ENCODE measurements at regions not wholly inside any gene's neighbourhood (a gene's known extent, or its start where the extent isn't known, plus 50 kb on each side); places are given as distances from the start of the nearest gene placed in this dataset.
"Not testable (repeated sequence)": the region's sequence is repeated elsewhere in the genome, so short reads cannot be mapped to it uniquely, and the experiment has no call there.

DNA sequence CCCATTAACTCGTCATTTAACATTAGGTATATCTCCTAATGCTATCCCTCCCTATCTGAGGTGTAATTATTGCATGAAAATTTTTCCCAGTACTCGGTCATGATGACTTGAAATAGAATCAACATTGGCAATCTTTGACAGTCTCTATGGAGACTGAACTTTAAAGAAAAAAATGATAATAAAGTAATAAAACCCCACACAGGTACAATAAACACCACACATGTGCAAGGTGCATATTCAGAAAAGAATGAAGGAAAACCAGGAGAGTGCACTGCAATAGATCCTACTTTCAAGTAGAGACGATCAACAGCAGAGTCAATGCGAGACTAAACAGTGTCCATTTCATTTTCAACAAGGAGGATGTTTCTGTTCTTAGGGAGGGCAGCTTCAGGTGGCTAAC, 1253.8 kb upstream of the TMEM132C start:
- H3K36me3 Mint-ChIP-seq (ENCODE audit: low read depth), result no peaks in the 10 kb centered on the region
- intact Hi-C loops (cut with micrococcal nuclease), result no loop called here
- no peak for DNase-seq (ENCODE audit: low spot score)
- H3K4me3 Mint-ChIP-seq, result no peak overlapping the region
- H3K4me1 Mint-ChIP-seq (ENCODE audit: low read depth), result no peaks in the 10 kb centered on the region
- no peak overlapping the region for H3K27ac Mint-ChIP-seq
- no peaks in the 10 kb centered on the region for H3K27me3 Mint-ChIP-seq (ENCODE audit: insufficient read depth)
- H3K9me3 Mint-ChIP-seq, result no peaks in the 10 kb centered on the region

GRCh38 chr12:127014079-127014478, 1252.9 kb upstream of the TMEM132C start:
- intact Hi-C loops (cut with micrococcal nuclease), result no loop called here
- DNase-seq (ENCODE audit: low spot score), result no peak
- Mint-ChIP-seq H3K4me1 (ENCODE audit: low read depth) (no peaks in the 10 kb centered on the region), H3K27ac (no peak overlapping the region), H3K4me3 (no peak overlapping the region), H3K36me3 (ENCODE audit: low read depth) (no peaks in the 10 kb centered on the region), H3K27me3 (ENCODE audit: insufficient read depth) (no peaks in the 10 kb centered on the region), H3K9me3 (no peaks in the 10 kb centered on the region)

DNA sequence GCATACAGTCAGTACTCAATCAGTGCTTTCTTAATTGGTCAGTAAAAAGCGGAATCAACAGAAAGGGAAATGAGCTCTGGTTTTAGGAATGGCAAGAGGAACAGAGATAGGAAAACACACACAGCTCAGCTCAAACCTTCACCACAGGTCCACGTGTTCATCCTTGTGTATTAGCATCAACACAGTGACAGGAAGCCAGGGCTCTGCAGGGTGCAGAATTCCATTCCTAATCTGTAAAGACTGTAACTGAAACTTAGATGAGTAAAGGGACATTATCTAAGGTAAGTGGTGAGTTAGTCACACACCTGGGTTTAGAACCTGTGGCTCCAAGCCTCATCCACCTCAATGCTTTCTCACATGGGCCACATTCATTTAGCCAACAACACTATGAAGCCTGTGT, 1242.2 kb upstream of the TMEM132C start:
- intact Hi-C loops (cut with micrococcal nuclease), result no loop called here
- no peak overlapping the region for H3K27ac Mint-ChIP-seq

DNA sequence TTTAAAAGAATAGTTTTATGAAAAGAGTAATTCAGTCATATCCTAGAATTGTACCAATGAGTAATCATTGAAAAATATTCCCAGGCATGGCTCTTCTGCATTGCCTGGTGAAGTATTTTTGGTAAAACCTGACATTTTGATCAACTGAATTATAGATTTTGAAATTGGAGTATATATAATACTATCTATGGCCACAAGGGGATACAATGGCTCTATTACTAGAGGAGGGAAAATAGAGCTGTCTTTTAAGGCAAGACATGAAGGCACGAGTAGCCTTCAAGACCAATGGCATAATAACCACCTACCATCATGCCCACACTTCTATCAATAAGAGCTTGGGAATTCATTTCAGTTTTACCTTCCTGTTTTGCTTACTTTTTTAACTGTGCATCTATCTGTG, 1241.4 kb upstream of the TMEM132C start:
- Mint-ChIP-seq H3K4me1 (ENCODE audit: low read depth) (no peaks in the 10 kb centered on the region), H3K27me3 (ENCODE audit: insufficient read depth) (no peaks in the 10 kb centered on the region), H3K36me3 (ENCODE audit: low read depth) (no peaks in the 10 kb centered on the region), H3K27ac (no peak overlapping the region), H3K9me3 (no peaks in the 10 kb centered on the region), H3K4me3 (no peak overlapping the region)
- intact Hi-C loops (cut with micrococcal nuclease), result no loop called here
- no peak for DNase-seq (ENCODE audit: low spot score)

More for the DNA sequence above, 1242.2 kb upstream of the TMEM132C start:
- DNase-seq (ENCODE audit: low spot score), result no peak
- Mint-ChIP-seq H3K4me1 (ENCODE audit: low read depth) (no peaks in the 10 kb centered on the region), H3K4me3 (no peak overlapping the region), H3K9me3 (no peaks in the 10 kb centered on the region), H3K27me3 (ENCODE audit: insufficient read depth) (no peaks in the 10 kb centered on the region), H3K36me3 (ENCODE audit: low read depth) (no peaks in the 10 kb centered on the region)

DNA sequence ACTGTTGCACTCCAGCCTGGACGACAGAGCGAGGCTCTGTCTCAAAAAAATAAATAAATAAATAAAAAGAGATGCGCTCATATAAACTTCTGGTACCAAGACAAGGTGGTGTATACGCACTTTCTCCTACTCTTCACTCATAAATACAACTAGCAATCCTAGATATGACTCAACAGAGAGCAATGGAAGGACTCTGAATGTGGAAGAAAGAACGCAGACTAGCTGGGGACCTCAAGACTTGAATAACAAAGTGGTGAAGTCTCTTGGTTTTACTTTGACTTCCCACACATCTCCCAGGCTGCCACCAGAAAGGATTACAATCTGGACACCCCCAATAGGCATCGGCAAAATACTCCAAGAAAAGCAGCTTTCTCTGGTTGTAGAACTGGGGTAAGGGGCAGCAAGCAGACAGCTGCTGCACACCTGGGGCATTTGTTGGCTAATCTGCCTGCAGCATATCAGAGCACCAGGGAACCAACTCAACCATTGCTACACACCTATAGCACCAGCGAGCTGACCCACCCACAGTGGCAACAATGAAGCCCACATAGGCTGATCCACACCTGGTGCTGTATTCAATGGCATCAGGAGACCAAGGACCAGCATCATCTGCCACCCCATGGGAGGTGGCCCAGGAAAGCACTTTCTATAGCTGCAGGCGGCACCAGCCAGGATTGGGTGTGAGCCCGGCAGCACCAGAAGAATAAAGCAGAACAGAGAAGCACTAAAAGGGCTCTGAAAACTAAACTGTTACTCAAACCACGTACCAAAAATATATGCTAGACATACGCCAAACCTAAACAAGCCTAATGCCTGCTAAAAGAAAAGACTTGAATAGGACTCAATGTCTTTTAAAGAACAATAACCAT, 1231.7 kb upstream of the TMEM132C start:
- Mint-ChIP-seq H3K9me3 (peaks cover 4% of the 10 kb centered on the region), H3K27ac (no peak overlapping the region), H3K36me3 (ENCODE audit: low read depth) (no peaks in the 10 kb centered on the region), H3K27me3 (ENCODE audit: insufficient read depth) (peaks cover 2% of the 10 kb centered on the region), H3K4me1 (ENCODE audit: low read depth) (no peaks in the 10 kb centered on the region), H3K4me3 (no peak overlapping the region)
- intact Hi-C loops (cut with micrococcal nuclease), result no loop called here
- no peak for DNase-seq (ENCODE audit: low spot score)

GRCh38 chr12:127038152-127038551, 1228.8 kb upstream of the TMEM132C start:
- Mint-ChIP-seq H3K9me3 (peaks cover 14% of the 10 kb centered on the region), H3K4me3 (no peak overlapping the region), H3K4me1 (ENCODE audit: low read depth) (no peaks in the 10 kb centered on the region), H3K36me3 (ENCODE audit: low read depth) (no peaks in the 10 kb centered on the region), H3K27me3 (ENCODE audit: insufficient read depth) (peaks cover 2% of the 10 kb centered on the region), H3K27ac (no peak overlapping the region)
- intact Hi-C loops (cut with micrococcal nuclease), result no loop called here
- no peak for DNase-seq (ENCODE audit: low spot score)

DNA sequence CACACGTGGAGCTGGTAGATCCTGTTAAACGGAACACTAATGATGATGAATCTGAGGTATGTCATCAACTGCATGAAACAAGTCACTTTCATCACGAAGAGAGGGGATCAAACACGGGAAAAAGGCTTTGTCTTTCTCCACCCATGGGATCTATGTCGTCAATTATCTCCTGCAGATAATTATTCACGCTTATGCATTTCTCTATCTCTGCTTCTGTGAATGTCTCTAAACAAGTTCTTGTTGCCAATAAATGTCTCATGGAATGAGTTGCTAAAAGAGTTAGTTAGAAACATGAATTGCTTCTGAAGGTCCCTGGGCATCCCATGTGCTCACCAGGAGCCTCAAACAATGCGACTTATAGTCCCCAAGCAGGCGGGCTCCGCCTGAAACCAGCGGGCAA, 1228.2 kb upstream of the TMEM132C start:
- Mint-ChIP-seq H3K27ac (no peak overlapping the region), H3K4me1 (ENCODE audit: low read depth) (no peaks in the 10 kb centered on the region), H3K27me3 (ENCODE audit: insufficient read depth) (peaks cover 2% of the 10 kb centered on the region), H3K9me3 (peaks cover 14% of the 10 kb centered on the region), H3K36me3 (ENCODE audit: low read depth) (no peaks in the 10 kb centered on the region), H3K4me3 (no peak overlapping the region)
- no peak for DNase-seq (ENCODE audit: low spot score)
- intact Hi-C loops (cut with micrococcal nuclease), result no loop called here

DNA sequence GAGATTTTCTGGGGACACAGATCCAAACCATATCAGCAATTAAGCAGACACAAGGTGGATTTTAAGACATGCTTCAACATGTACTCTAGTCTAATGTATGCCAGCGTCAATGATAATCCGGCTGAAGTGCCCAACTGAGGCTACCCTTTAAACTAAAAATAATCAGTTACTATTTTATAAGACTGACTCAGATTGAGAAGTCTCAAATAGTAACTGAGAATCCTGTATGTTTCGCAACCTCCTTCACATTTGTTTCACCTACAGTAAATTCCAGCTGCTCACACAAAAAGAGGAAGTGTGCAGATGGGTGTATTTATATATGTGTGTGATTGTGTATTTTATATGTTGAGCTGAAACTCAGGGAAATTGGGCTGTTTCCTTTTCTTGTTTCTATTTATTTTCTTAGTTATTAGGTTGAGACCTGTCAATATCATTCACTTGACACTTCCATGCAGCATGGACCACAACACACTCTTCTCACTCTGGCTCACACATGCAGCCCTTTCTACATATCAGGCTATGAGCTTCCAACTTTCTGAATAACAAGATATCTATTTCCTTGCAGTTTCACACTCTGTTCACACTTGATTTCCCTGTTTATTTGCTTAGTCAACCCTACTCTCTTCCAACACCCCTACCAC, 1224.9 kb upstream of the TMEM132C start:
- Mint-ChIP-seq H3K27me3 (ENCODE audit: insufficient read depth) (no peaks in the 10 kb centered on the region), H3K4me3 (no peak overlapping the region), H3K27ac (no peak overlapping the region), H3K36me3 (ENCODE audit: low read depth) (no peaks in the 10 kb centered on the region), H3K4me1 (ENCODE audit: low read depth) (no peaks in the 10 kb centered on the region), H3K9me3 (peaks cover 14% of the 10 kb centered on the region)
- no peak for DNase-seq (ENCODE audit: low spot score)
- intact Hi-C loops (cut with micrococcal nuclease), result no loop called here

DNA sequence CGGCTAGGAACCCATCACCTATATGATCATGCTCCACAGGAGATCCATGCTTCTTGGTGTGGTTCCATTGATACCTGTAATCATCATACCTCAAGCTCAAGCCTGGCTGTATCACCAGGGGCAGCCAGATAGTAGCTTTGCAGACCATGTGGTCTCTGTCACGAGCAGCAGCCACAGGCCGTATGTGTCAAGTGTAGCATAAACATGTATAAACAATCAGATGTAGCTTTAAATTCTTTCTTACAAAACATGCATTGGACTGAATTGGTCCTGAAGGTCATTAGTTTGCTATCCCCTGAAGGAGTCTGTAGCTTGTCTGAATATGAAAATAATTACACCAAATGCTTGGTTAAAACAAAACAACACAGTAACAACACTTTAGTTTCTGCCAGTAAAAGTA, 1223.2 kb upstream of the TMEM132C start:
- no peak for DNase-seq (ENCODE audit: low spot score)
- Mint-ChIP-seq H3K4me1 (ENCODE audit: low read depth) (no peaks in the 10 kb centered on the region), H3K27me3 (ENCODE audit: insufficient read depth) (no peaks in the 10 kb centered on the region), H3K36me3 (ENCODE audit: low read depth) (no peaks in the 10 kb centered on the region), H3K27ac (no peak overlapping the region), H3K9me3 (peaks cover 14% of the 10 kb centered on the region), H3K4me3 (no peak overlapping the region)
- intact Hi-C loops (cut with micrococcal nuclease), result no loop called here

DNA sequence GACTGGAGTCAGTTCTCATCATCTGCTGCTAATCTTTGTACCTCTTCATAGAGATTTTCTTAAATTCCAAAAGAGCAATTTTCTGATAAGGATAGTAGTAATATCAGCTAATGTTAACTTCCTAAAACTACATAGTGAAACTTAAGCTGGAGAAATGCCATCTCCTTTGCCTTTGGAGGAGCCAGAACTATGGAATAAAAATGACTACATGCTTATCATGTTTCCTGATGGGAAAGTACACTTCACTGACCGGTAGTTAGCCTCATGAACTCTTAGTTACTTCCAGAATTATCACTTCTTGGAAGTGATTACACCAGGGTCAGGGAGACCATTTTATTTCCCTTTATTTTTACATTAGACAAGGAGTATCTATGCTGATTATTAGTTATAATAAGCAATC, 1222.1 kb upstream of the TMEM132C start:
- Mint-ChIP-seq H3K36me3 (ENCODE audit: low read depth) (no peaks in the 10 kb centered on the region), H3K27ac (no peak overlapping the region), H3K27me3 (ENCODE audit: insufficient read depth) (no peaks in the 10 kb centered on the region), H3K9me3 (peaks cover 11% of the 10 kb centered on the region), H3K4me3 (no peak overlapping the region), H3K4me1 (ENCODE audit: low read depth) (no peaks in the 10 kb centered on the region)
- intact Hi-C loops (cut with micrococcal nuclease), result no loop called here
- DNase-seq (ENCODE audit: low spot score), result no peak

- no peaks in the 10 kb centered on the region for H3K27me3 Mint-ChIP-seq (ENCODE audit: insufficient read depth)
- DNase-seq (ENCODE audit: low spot score), result no peak
- intact Hi-C loops (cut with micrococcal nuclease), result no loop called here
- H3K4me3 Mint-ChIP-seq, result no peak overlapping the region
- no peaks in the 10 kb centered on the region for H3K36me3 Mint-ChIP-seq (ENCODE audit: low read depth)
- no peaks in the 10 kb centered on the region for H3K4me1 Mint-ChIP-seq (ENCODE audit: low read depth)
- H3K9me3 Mint-ChIP-seq, result no peaks in the 10 kb centered on the region
- H3K27ac Mint-ChIP-seq, result no peak overlapping the region
Observed at GRCh38 chr12:127046467-127046866, 1220.5 kb upstream of the TMEM132C start.

DNA sequence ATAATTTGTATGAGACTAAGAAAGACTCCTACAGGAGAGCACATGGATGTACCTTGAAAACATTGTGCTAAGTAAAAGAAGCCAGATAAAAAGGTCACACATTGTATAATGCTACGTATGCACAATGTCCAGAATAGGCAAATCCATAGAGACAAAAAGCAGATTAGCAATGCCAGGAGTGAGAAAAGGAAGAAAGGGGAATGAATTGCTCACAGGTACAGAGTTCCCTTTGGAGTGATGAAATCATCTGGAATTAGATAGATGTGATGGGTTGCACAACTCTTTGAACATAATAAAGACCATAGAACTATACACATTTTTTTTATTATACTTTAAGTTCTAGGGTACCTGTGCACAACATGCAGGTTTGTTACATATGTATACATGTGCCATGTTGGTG, 1218.9 kb upstream of the TMEM132C start:
- H3K4me1 Mint-ChIP-seq (ENCODE audit: low read depth), result no peaks in the 10 kb centered on the region
- no peaks in the 10 kb centered on the region for H3K27me3 Mint-ChIP-seq (ENCODE audit: insufficient read depth)
- H3K36me3 Mint-ChIP-seq (ENCODE audit: low read depth), result no peaks in the 10 kb centered on the region
- no peak overlapping the region for H3K27ac Mint-ChIP-seq
- no peaks in the 10 kb centered on the region for H3K9me3 Mint-ChIP-seq
- intact Hi-C loops (cut with micrococcal nuclease), result no loop called here
- DNase-seq (ENCODE audit: low spot score), result no peak
- no peak overlapping the region for H3K4me3 Mint-ChIP-seq

DNA sequence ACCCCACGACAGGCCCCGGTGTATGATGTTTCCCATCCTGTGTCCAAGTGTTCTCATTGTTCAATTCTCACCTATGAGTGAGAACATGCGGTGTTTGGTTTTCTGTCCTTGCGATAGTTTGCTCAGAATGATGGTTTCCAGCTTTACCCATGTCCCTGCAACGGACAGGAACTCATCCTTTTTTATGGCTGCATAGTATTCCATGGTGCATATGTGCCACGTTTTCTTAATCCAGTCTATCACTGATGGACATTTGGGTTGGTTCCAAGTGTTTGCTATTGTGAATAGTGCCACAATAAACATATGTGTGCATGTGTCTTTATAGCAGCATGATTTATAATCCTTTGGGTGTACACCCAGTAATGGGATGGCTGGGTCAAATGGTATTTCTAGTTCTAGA, 1218.4 kb upstream of the TMEM132C start:
- H3K27me3 Mint-ChIP-seq (ENCODE audit: insufficient read depth); H3K36me3 Mint-ChIP-seq (ENCODE audit: low read depth): not testable (repeated sequence)

More for the DNA sequence above, 1218.4 kb upstream of the TMEM132C start:
- intact Hi-C loops (cut with micrococcal nuclease); H3K9me3 Mint-ChIP-seq; DNase-seq (ENCODE audit: low spot score); H3K27ac Mint-ChIP-seq; H3K4me1 Mint-ChIP-seq (ENCODE audit: low read depth); H3K4me3 Mint-ChIP-seq: not testable (repeated sequence)
